ENCODE measurements at regions not wholly inside any gene's neighbourhood (a gene's known extent, or its start where the extent isn't known, plus 50 kb on each side); places are given as distances from the start of the nearest gene placed in this dataset.

DNA sequence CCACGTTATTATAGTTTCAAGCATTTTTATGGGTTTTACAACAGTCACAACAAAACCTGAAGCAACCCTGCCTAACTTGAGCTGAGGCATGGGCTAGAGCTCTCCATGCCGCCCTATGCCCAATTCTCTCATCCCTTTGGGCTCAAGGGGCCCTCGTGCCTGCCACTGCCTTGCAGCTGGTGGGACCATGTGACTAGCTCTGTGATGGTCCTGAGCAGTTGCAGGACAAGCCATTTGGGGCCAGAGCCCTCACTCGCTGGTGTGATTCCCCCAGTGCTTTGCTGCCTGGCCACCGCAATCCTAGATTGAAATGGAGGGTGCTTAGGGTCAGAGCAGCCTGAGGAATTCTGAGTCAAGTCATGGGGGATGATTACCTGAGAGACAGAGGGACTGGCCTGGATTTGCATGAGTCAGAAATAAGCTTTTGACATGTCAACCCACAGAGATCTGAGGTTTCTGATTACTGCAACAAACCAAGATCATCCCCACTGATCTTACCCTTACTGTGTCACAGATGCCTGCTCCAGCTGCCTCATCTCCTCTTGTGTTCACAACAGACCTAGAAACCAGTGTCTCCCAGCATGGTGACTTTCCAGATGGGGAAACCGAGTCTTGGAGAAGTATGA is 323.7 kb downstream of the BRD1 start:
- Histone ChIP-seq H3K4me1 (ENCODE audit: insufficient read depth, poor library complexity, severe bottlenecking) (no peaks in the 10 kb centered on the region), H3K27me3 (ENCODE audit: insufficient read depth, poor library complexity, severe bottlenecking) (no peaks in the 10 kb centered on the region), H3K4me3 (ENCODE audit: severe bottlenecking) (no peak overlapping the region), H3K27ac (ENCODE audit: poor library complexity, severe bottlenecking) (no peak overlapping the region), H3K36me3 (ENCODE audit: low read depth) (no peaks in the 10 kb centered on the region), H3K9me3 (ENCODE audit: severe bottlenecking) (no peaks in the 10 kb centered on the region)
- DNase-seq (ENCODE audit: low spot score) = no peak
- ATAC-seq (ENCODE audit: low read depth) = no peak
- TF ChIP-seq, protein P1, sequence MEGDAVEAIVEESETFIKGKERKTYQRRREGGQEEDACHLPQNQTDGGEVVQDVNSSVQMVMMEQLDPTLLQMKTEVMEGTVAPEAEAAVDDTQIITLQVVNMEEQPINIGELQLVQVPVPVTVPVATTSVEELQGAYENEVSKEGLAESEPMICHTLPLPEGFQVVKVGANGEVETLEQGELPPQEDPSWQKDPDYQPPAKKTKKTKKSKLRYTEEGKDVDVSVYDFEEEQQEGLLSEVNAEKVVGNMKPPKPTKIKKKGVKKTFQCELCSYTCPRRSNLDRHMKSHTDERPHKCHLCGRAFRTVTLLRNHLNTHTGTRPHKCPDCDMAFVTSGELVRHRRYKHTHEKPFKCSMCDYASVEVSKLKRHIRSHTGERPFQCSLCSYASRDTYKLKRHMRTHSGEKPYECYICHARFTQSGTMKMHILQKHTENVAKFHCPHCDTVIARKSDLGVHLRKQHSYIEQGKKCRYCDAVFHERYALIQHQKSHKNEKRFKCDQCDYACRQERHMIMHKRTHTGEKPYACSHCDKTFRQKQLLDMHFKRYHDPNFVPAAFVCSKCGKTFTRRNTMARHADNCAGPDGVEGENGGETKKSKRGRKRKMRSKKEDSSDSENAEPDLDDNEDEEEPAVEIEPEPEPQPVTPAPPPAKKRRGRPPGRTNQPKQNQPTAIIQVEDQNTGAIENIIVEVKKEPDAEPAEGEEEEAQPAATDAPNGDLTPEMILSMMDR (IDR thresholded peaks at IDR 0.05; ENCODE audit: poor library complexity, severe bottlenecking) = no peak

DNA sequence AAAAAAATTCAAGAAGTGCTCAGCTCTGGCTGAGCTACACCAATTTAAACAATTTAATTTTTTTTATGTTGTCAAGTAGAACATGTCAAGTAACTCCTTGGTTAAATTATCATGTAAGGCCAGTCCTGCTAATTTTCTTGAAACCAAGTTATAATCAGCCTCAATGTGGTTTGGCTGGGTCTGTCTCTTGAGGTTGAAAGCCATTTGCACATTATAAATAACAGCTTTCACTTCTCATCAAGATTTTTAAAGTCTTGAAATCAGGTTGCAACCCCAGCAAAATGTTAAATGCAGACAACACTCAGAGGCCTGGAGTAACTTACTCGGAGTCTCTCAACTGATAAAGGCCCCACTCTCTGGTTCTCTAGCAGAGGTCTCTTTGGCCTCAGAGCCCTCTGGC is 324.4 kb downstream of the BRD1 start:
- TF ChIP-seq, protein P1 (IDR thresholded peaks at IDR 0.05; ENCODE audit: poor library complexity, severe bottlenecking) = no peak
- no peak overlapping the region for H3K27ac ChIP-seq (ENCODE audit: poor library complexity, severe bottlenecking)
- H3K4me3 ChIP-seq (ENCODE audit: severe bottlenecking) = no peak overlapping the region
- no peaks in the 10 kb centered on the region for H3K27me3 ChIP-seq (ENCODE audit: insufficient read depth, poor library complexity, severe bottlenecking)
- no peaks in the 10 kb centered on the region for H3K36me3 ChIP-seq (ENCODE audit: low read depth)
- H3K4me1 ChIP-seq (ENCODE audit: insufficient read depth, poor library complexity, severe bottlenecking) = no peaks in the 10 kb centered on the region
- no peaks in the 10 kb centered on the region for H3K9me3 ChIP-seq (ENCODE audit: severe bottlenecking)
- ATAC-seq (ENCODE audit: low read depth) (no peak), DNase-seq (ENCODE audit: low spot score) (no peak)

DNA sequence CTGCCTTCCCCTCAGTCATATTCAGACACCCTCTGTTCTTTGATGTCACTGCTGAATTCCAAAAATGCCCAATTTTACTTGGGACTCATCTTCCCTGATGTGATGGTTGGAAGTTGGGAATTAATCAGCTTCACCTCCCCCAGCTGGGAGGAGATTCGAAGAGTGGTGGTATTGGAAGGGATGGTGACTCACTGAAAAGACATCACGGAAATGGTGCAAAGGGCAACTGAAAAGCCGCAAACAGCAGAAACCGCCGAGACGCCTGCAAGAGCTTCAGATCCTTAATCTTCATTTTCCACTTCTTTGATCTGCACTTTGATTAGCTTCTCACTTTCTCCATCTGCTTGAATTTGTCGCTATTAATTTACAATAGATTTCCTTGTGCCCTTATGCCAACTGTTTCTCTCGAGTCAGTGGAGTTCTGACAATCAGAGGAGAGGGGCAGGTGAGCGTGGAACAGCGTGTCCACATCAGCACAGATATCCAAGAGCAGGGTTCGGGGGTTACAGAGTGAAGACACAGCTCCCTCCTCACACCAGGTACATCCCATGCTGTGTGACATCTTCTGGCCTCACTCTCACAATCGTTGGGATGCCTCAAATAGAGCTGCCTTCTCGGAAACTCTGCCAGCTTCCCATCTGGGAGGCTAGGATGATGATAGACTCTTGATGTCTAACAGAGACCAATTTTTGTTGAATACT is 325.4 kb downstream of the BRD1 start:
- no peaks in the 10 kb centered on the region for H3K9me3 ChIP-seq (ENCODE audit: severe bottlenecking)
- H3K4me1 ChIP-seq (ENCODE audit: insufficient read depth, poor library complexity, severe bottlenecking) = no peaks in the 10 kb centered on the region
- DNase-seq (ENCODE audit: low spot score) = no peak
- H3K27me3 ChIP-seq (ENCODE audit: insufficient read depth, poor library complexity, severe bottlenecking) = no peaks in the 10 kb centered on the region
- no peak overlapping the region for H3K27ac ChIP-seq (ENCODE audit: poor library complexity, severe bottlenecking)
- TF ChIP-seq, protein P1 (IDR thresholded peaks at IDR 0.05; ENCODE audit: poor library complexity, severe bottlenecking) = no peak
- no peak overlapping the region for H3K4me3 ChIP-seq (ENCODE audit: severe bottlenecking)
- no peaks in the 10 kb centered on the region for H3K36me3 ChIP-seq (ENCODE audit: low read depth)
- ATAC-seq (ENCODE audit: low read depth) = no peak

DNA sequence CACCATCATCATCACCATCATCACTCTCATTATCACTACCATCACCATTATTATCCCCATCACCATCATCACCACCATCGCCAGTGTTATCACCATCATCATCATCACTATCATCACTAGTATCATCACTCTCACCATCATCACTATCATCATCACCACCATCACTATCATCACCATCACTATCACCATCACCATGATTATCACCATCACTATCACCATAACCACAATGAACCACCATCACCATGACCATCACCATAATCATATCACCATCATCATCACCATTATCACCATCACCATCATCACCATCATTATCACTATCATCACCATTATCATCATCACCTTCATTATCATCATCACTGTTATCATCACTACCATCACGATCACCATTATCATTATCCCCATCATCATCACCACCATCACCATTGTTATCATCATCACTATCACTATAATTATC is 326.7 kb downstream of the BRD1 start:
- H3K4me3 ChIP-seq (ENCODE audit: severe bottlenecking) = no peak overlapping the region
- TF ChIP-seq, protein P1 (IDR thresholded peaks at IDR 0.05; ENCODE audit: poor library complexity, severe bottlenecking) = no peak

DNA sequence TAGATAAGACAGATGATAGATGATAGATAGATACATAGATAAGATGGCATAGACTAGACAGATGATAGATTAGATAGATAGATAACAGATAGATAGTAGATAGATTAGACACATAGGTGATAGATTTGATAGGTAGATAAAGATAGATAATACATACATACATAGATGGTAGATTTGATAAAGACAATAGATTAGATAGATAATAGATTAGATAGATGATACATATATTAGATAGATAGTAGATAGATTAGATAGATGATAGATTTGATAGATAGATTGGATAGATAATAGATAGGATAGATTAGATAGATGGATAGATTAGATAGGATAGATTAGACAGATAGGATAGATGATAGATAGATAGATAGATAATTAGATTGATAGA is 327.6 kb downstream of the BRD1 start:
- ATAC-seq (ENCODE audit: low read depth) = no peak
- Histone ChIP-seq H3K27ac (ENCODE audit: poor library complexity, severe bottlenecking) (no peak overlapping the region), H3K9me3 (ENCODE audit: severe bottlenecking) (no peaks in the 10 kb centered on the region), H3K4me1 (ENCODE audit: insufficient read depth, poor library complexity, severe bottlenecking) (no peaks in the 10 kb centered on the region), H3K27me3 (ENCODE audit: insufficient read depth, poor library complexity, severe bottlenecking) (no peaks in the 10 kb centered on the region), H3K36me3 (ENCODE audit: low read depth) (no peaks in the 10 kb centered on the region), H3K4me3 (ENCODE audit: severe bottlenecking) (no peak overlapping the region)
- no peak for DNase-seq (ENCODE audit: low spot score)
- TF ChIP-seq, protein P1 (IDR thresholded peaks at IDR 0.05; ENCODE audit: poor library complexity, severe bottlenecking) = no peak

More for the DNA sequence above, 326.7 kb downstream of the BRD1 start:
- Histone ChIP-seq H3K9me3 (ENCODE audit: severe bottlenecking) (no peaks in the 10 kb centered on the region), H3K27ac (ENCODE audit: poor library complexity, severe bottlenecking) (no peak overlapping the region), H3K27me3 (ENCODE audit: insufficient read depth, poor library complexity, severe bottlenecking) (no peaks in the 10 kb centered on the region), H3K36me3 (ENCODE audit: low read depth) (no peaks in the 10 kb centered on the region), H3K4me1 (ENCODE audit: insufficient read depth, poor library complexity, severe bottlenecking) (no peaks in the 10 kb centered on the region)
- ATAC-seq (ENCODE audit: low read depth) (no peak), DNase-seq (ENCODE audit: low spot score) (no peak)
